ENCODE measurements at regions not wholly inside any gene's neighbourhood (a gene's known extent, or its start where the extent isn't known, plus 50 kb on each side); places are given as distances from the start of the nearest gene placed in this dataset.
"Not testable (repeated sequence)": the region's sequence is repeated elsewhere in the genome, so short reads cannot be mapped to it uniquely, and the experiment has no call there.

DNA sequence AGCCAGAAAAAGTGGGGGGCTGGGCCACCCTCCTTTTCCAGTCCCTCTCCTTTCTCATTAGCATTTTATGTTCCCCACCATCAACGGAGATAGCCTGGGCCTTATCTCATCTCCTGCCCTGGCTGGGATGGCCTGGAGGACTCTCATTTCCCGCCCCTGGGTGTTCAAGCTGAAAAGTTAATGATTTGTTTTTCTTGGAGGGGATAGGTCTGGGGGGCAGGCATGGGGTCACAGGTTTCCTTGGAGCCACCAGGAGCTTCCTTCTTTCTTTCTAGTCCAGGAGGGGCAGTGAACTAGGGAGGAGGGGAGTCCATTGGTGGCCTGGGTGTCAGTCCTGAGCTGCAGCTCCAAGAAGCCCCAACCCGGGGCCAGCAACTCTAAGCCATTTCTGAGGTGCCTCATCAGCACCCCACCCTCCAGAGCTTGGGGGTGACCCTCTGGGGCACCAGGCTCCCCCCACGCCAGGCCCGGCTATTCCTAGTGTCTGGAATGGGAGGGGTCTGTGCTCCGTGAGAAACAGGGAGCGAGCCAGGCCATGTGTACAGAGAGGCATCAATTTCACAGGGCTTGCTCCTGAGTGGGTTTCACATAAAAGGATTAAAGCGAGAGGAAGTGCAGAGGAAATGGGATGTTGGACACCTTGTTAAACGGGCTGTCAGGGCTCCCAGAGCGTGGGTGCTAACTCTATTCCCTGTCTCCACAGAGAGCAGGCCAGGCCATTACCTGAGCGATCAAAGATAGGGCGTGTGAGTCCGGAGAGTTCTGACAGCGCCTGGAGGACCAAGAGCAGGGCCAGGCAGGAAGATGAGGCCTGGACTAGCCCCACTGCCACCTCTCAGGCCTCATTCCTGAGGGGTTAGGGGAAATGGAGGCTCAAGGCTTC is 90.6 kb upstream of the LHX1 start:
- Mint-ChIP-seq H3K27me3 (peaks cover 23% of the 10 kb centered on the region), H3K27ac (no peak overlapping the region), H3K4me3 (ENCODE audit: low read depth) (no peak overlapping the region), H3K36me3 (ENCODE audit: insufficient read depth) (no peaks in the 10 kb centered on the region), H3K9me3 (ENCODE audit: low read depth) (no peaks in the 10 kb centered on the region), H3K4me1 (ENCODE audit: low read depth) (peaks cover 23% of the 10 kb centered on the region)
- TF ChIP-seq, protein P1, sequence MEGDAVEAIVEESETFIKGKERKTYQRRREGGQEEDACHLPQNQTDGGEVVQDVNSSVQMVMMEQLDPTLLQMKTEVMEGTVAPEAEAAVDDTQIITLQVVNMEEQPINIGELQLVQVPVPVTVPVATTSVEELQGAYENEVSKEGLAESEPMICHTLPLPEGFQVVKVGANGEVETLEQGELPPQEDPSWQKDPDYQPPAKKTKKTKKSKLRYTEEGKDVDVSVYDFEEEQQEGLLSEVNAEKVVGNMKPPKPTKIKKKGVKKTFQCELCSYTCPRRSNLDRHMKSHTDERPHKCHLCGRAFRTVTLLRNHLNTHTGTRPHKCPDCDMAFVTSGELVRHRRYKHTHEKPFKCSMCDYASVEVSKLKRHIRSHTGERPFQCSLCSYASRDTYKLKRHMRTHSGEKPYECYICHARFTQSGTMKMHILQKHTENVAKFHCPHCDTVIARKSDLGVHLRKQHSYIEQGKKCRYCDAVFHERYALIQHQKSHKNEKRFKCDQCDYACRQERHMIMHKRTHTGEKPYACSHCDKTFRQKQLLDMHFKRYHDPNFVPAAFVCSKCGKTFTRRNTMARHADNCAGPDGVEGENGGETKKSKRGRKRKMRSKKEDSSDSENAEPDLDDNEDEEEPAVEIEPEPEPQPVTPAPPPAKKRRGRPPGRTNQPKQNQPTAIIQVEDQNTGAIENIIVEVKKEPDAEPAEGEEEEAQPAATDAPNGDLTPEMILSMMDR (IDR thresholded peaks at IDR 0.05; ENCODE audit: unreplicated experiment), result no peak
- no peak for DNase-seq (ENCODE audit: low spot score, unreplicated experiment)

DNA sequence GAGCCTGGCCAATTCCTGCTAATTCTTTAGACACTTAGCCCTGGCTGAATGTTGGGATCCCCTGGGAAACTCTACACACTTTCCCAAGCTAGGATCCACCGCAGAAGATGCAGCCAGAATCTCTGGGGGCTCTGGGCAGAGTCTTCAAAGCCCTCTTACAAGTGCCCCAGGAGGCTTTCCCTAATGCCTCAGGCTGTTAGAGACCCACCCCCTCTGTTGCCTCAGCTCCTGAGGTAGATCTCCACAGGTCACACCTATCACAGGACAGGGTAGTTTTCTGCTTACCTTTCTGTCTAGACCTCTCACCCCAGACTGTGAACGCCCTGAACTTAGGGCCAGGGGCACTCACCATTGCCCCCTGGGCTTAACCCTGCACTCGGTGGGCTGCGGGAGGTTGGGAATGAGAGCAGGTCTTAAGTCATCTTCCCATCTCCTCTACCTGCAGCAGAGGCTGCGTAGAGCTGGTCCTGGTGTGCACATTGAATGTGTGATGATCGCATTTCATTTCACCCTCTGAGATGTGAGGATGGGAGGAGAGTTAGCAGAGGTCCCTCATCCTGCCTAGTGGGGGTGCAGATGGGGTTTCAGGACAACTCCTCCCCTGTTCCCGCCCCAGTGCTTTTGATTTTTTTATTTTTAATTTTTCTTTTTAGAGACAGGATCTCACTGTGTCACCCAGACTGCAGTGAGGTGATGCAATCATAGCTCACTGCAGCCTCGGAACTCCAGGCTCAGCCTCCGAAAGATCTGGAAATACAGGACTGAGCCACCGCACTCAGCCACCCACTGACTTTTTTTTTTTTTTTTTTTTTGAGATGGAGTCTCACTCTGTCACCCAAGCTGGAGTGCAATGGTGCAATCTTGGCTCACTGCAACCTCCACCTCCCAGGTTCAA is 89.0 kb upstream of the LHX1 start:
- Mint-ChIP-seq H3K4me1 (ENCODE audit: low read depth) (peaks cover 23% of the 10 kb centered on the region), H3K9me3 (ENCODE audit: low read depth) (no peaks in the 10 kb centered on the region), H3K27me3 (peaks cover 23% of the 10 kb centered on the region), H3K4me3 (ENCODE audit: low read depth) (no peak overlapping the region), H3K27ac (no peak overlapping the region), H3K36me3 (ENCODE audit: insufficient read depth) (no peaks in the 10 kb centered on the region)
- DNase-seq (ENCODE audit: low spot score, unreplicated experiment), result no peak
- TF ChIP-seq, protein P1 (IDR thresholded peaks at IDR 0.05; ENCODE audit: unreplicated experiment), result no peak

DNA sequence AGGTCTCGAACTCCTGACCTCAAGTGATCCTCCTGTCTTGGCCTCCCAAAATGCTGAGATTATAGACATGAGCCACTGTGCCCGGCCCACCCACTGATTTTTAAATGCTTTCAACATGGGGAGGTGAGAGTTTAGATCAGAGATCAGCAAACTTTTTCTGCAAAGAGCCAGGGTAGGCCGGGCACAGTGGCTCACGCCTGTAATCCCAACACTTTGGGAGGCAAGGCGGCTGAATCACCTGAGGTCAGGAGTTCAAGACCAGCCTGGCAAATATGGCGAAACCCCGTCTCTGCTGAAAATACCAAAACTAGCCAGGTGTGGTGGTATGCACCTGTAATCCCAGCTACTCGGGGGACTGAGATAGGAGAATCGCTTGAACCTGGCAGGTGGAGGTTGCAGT is 88.3 kb upstream of the LHX1 start:
- peaks cover 23% of the 10 kb centered on the region for H3K4me1 Mint-ChIP-seq (ENCODE audit: low read depth)
- not testable (repeated sequence) for H3K27ac Mint-ChIP-seq; H3K9me3 Mint-ChIP-seq (ENCODE audit: low read depth); H3K4me3 Mint-ChIP-seq (ENCODE audit: low read depth); H3K36me3 Mint-ChIP-seq (ENCODE audit: insufficient read depth); DNase-seq (ENCODE audit: low spot score, unreplicated experiment)
- H3K27me3 Mint-ChIP-seq, result peaks cover 20% of the 10 kb centered on the region

DNA sequence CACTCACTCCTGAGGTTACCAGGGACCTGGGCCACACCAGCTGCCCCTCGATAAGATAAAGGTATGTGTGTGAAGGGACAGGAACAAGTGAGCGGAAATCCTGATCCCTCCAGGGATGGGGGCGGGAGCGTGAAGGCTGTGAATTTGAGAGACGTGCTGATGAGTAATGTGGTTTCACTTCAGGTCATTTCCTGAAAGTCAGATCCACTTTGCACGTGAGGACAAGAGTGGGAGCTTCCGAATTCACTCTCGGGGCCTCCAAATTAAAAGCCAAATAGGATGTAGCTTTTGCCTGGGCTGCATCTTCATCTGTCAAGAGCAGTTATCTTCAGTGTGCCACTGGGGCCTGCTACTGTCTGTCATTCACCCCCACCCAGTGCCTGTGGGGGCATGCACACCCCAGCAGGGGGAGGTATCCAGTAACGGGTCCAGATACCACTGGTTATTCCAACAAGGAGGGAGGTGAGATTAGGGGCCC is 87.4 kb upstream of the LHX1 start:
- Mint-ChIP-seq H3K4me1 (ENCODE audit: low read depth) (peaks cover 23% of the 10 kb centered on the region), H3K27ac (peak overlapping the region; percentile 45), H3K36me3 (ENCODE audit: insufficient read depth) (no peaks in the 10 kb centered on the region), H3K27me3 (peaks cover 11% of the 10 kb centered on the region), H3K9me3 (ENCODE audit: low read depth) (no peaks in the 10 kb centered on the region), H3K4me3 (ENCODE audit: low read depth) (no peak overlapping the region)
- TF ChIP-seq, protein P1 (IDR thresholded peaks at IDR 0.05; ENCODE audit: unreplicated experiment), result no peak
- no peak for DNase-seq (ENCODE audit: low spot score, unreplicated experiment)

DNA sequence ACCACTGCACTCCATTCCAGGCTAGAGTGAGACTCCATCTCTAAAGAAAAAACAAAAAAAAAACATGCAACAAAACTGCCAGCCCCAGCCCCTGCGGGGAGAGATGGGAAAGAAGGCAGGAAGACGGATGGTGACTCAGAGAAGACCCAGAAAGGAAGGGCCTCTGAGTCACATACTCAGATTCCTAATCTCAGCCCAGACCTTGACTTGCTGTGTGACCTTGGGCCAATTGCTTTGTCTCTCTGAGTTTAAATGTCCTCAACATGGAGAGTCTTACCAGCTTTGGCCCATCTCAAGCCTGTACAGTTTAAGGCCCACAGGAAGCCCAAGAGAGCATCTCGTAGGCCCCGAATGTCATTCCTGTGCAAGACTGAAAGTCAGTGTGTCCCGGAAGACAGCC is 86.5 kb upstream of the LHX1 start:
- no peak overlapping the region for H3K27ac Mint-ChIP-seq
- no peak overlapping the region for H3K4me3 Mint-ChIP-seq (ENCODE audit: low read depth)
- DNase-seq (ENCODE audit: low spot score, unreplicated experiment), result no peak
- no peaks in the 10 kb centered on the region for H3K36me3 Mint-ChIP-seq (ENCODE audit: insufficient read depth)
- peaks cover 23% of the 10 kb centered on the region for H3K4me1 Mint-ChIP-seq (ENCODE audit: low read depth)
- no peaks in the 10 kb centered on the region for H3K9me3 Mint-ChIP-seq (ENCODE audit: low read depth)
- TF ChIP-seq, protein P1 (IDR thresholded peaks at IDR 0.05; ENCODE audit: unreplicated experiment), result no peak
- peaks cover 5% of the 10 kb centered on the region for H3K27me3 Mint-ChIP-seq
